NCI-H345 treated with DMSO at 0.1 percent for 48 hours (cell line): ENCODE measurements at regions not wholly inside any gene's neighbourhood (a gene's known extent, or its start where the extent isn't known, plus 50 kb on each side); places are given as distances from the start of the nearest gene placed in this dataset.

Experiments
- DNase-seq: peaks from one replicate; lab custom pipeline; 2025; ENCODE audit not compliant: unreplicated experiment; lab: John Stamatoyannopoulos, UW

DNA sequence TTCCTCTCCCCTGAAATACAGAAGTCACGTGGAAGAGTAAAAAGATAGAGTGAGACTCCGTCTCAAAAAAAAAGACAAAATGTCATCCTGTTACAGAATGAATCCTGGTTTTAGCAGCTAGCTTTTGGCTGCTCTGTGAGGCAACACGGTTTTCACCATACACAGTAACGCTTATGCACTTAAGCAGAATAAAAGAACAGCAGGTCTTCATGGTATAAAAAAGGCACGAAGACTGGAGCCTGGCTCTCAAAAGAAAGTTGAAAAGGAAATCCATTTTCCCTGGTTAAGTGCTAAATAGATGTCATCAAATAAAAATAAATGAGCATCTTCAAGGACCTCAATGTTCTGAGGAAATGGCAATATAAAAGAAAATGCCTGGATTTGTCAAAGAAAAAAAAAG, 444.1 kb downstream of the IPO8 start:
- DNase-seq = no peak

DNA sequence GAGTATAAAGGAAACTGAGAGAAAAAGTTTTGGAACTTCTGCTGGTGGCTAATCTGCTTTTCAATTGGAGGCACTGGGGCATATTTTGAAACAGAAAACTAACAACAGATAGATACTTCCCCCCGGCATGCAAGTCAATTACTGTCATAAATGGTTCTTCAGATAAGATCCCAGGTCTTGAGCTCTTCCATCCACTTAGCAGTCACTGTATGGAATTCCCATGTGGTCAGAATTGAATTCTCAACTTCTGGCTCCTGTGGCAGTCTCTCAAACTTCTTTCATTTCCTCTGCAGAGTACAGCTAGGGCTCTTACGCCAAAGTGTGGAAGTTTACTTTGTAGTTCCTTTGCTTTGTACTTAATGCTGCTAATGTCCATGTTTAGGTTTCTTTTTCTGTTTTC, 452.2 kb downstream of the IPO8 start:
- no peak for DNase-seq

DNA sequence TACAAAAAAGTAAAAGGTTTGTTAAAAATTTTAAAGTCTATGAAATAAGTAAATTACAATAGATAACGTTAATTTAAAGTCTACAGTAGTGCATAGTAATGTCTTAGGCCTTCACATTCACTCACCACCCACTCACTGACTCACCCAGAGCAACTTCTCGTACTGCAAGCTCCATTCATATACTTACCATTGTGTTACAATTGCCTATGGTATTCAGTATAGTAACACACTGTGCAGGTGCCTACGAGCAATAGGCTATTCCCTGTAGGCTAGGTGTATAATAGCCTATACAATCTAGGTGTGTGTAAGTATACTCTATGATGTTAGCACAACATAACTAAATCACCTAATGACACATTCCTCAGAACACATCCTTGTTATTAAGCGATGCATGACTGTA, 435.3 kb upstream of the TMTC1 start:
- no peak for DNase-seq

DNA sequence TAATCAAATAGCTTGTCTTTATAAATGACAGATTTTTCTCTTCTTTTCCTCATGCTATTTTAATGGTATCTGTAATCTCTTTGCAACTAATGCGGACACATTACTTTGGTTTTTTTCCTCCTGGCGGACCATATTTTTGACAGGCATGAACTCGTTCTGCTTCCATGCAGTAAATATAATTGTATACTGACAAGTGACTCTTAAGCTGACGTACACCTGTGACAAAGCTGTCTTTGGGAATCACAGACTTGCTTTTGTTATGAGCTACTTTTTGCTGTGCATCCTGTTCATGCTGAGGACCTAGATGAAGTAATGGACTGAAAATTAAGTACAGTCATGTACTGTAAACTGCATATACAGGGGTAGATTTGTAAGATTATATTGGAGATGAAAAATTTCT, 434.3 kb upstream of the TMTC1 start:
- no peak for DNase-seq

DNA sequence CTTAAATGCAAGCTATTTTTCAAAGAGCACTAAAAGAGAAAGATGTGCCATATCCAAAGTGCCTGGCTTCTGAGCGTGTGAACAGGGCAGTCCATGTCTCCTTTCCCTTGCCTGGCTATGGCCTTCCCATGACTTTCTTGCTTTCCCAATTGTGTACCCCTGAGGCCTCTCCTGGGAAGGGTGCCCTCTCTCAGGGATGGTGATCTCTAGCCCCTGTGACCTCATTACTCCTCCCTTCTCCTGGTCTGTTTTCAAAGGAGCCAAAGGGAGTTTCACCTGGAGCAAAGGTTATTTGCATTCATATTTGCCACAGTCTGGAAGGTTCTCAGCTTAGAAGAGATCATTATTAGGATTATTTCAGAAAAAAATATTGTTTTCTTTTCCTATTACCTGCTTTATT, 429.4 kb upstream of the TMTC1 start:
- DNase-seq = no peak

DNA sequence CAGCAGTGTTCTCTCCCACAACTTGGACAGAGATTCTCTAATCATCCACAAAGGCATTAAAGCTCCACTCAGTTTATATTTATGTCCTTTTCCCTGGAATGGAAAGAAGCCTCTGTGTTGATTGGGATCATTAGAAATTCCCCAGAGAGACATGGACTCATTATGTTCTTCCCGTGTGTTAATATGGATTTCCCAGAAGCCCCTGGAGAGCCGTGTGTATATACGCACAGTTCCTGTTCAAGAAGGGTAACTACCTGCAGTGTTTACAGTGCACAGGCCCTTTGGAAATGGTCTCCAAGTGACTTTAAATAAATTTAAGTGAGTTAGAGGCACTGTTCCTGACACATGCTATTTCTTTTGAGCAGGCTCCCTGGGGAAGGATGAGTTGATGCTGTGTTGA, 428.0 kb upstream of the TMTC1 start:
- no peak for DNase-seq

DNA sequence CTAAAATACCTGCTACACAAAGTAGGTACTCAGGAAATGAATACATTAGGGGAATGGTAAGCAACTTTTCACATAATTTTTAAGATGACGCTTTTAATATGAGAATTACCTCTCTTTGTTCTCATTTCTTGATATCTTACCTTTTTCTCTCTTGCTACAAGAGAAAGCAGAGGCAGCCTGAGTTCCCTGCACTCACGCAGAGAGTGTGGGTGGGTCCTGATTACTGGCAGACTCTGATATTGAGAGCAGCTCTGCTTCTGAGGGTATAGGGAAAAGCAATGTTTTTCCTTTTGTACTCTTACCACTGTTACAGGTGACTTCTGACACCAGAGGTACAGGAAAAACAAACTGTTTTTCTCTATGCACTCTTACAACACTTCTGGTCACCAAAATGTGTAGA, 420.2 kb upstream of the TMTC1 start:
- DNase-seq = no peak

DNA sequence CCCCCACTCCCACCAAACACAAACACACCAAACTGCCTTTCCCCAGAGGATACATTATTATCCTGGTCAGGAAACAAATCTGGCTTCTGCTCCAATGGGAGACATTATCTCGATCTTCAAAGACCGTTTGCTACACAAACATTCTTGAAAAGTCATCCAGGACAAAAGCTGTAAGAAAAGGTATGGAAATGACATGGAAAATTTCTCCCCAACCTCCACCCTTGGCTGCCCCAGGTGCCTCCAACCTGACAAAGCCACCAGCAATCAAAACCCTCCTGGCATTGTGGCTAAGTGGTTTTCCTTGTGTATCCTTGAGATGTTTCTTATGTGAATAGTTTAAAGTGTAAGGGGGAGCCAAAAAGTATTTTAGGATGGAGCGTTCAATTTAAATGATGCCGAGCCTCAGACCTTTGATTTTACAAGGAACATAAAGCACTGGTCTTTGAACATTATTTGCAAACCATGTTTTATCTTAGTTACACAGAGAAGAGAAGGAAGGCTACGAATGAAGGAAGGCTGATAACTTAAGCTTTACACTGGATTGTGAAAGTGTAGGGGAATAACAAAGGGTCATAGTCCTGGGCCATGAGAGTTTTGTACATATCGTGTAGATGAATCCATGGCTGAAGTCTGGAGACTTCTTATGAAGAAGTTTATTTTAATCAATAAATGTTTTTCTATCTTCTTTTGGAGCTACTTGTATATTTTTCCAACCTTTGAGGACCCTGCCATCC, 418.9 kb upstream of the TMTC1 start:
- DNase-seq = no peak

DNA sequence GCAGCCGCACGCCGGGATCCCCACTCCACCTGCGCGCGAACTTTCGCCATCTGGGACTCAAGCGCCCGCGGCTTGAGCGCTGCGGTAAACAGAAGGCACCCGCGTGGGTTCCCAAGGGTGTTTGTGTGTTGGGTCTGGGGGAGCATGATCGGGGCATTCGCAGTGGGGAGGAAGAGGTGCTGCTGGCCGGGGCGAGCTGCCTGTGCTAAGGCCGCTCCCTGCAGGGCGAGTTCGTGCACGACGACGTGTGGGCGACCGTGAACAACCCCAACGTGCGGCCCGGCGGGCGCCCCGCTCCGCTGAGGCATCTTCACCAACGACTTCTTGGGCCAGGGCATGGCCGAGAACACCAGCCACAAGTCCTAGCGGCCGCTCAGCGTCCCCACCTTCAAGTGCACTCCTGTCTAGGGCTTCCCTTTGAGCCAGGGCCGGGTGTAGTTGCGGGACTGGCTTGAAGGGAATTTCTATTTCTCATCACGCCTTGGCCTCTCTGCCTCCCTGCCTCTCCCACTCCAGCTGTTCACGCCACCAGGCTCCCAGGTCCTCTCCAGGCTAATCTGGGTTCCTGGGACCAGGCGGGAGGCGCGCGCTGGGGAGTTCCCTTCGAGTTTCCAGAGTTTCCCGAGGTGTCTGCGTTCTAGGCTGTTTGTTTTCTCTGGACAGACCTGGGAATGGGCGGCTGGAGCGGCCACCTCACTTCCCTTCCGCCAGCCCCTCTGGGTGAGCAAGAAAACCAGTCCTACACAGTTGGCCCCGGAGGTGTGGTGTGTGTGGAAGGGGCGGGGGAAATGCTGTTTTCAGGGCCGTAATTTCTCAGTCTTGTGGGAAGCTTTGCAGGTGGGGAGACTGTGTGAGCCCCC, 417.8 kb upstream of the TMTC1 start:
- no peak for DNase-seq

DNA sequence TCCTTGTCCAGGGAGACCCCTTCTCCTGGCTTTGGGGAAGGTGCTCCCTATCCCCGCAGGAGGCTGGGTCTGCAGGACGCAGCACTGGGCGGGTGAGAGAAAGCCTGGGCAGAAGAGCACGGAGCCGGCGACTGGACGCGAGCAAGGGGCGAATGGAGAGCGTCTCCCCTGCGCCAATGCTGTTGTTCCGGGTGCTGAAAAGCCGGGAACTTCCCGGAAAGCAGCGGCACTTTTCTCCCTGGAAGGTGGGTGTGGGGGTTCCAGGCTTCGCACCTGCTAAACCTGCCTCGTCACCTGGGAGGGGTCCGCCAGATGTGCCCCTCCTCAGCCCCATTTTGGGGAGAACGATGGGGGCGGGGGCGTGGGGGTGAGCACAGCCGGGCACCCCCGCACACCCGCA, 417.1 kb upstream of the TMTC1 start:
- DNase-seq = no peak

DNA sequence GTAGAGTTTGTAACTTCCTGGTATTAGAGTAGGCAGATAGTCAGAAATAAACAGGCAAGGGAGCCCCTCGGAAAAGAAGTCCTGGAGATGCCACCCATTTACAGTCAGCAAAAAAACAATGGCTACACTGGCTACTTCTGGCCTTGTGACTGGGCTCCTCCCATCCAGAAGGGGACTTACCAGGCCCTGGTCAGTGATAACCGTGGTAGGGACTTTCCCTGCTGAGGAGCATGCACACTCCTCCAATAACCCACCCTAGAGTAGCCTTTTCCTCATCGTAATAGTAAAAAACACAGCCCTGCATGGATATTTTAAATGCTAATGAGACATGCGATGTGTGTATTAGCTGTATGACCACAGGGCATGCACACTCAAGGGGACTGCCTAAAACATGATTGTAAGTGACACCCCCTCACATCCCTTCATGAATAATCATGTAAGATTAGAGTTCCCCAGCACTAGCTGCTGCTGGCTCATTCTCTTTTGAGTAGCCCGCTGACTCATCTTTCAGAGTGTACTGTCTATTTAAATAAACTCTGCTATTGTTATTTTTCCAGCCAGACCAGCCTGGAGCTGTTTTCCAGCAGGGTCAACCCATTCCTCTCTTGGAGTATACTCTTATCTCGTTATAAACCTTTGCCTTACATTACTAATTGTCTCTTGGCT, 413.8 kb upstream of the TMTC1 start:
- no peak for DNase-seq

DNA sequence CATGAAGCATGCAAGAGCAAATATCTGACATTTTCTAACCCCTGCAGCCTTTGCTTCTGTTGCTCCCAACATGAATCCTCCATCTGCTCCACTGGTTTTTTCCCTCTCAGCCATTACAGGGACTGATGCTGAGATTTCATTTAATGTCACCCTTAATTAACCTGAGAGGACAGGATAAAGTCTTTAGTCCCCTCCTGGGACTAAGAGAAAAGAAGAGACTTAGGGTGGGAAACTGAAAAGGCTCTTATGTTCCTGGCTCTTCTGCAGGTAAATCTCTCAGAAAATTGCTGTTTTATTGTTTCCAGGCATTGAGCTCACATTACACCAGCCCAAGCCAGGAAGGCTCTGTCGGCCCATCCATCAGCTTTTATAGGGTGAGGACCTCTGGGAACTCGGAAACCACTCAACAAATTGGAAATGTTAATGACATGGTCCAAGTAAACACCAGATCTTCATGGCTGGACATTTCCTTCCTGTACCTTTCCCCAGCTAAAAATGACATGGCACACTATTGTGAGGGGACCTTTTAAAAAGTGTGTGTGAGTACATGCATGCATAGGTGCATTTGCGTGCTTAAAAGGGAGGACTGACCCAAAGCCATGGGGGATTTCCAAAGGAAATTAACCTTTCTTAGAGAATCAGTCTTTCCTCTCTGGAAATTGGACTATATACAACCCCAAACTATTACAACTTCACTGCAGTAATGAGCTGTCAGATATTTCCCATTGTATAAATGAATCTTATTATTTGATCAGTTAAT, 408.1 kb upstream of the TMTC1 start:
- DNase-seq = no peak

DNA sequence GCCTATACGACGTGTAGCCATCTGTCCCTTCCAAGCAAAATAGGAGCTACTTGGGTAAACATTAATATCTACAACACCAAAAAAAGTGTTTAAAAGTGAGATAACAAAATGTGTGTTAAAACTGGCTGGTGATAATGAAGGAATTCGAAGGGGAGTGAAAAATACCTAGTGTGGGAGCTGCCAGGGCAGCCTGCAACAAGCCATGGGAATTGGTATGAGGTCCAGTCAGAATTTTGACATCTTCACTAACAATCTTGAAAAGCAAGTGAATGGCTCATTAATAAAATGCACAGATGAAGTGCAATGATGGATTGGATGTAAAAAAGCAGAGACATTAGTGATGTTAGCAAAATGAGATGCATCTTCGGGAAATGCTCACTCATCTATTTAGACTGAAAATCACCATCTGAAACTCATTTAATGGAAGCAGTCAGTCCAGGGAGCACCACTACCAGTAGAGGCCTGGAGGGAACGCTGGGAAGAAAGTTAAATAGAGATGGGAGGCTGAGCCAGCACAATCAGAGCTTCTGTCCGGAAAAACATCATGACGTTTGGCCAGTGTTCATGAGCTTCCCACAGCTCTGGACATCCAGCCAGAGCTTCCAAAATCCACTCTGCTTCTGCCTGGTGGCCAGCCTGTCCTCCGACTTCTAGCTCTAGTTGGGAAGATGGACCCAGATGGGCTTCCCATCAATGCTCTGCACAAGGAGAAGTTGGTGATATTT, 405.0 kb upstream of the TMTC1 start:
- no peak for DNase-seq

DNA sequence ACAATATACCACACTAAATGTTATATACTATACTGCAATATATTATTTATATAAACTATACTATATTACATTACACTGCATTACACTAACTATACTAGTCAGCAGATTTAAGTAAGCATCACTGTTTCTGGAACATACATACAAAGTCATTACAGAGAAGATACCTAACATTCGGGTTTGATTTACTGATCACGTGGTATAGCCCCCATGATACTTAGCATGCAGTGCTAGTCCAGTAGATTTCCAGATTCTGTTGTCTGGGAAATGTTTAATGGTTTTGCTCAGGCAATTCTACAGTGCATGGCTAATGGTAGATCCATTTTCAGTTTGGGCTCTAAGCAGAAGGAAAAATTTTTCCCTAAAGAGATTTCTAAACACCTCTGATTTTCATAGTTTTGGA, 403.7 kb upstream of the TMTC1 start:
- DNase-seq = no peak

DNA sequence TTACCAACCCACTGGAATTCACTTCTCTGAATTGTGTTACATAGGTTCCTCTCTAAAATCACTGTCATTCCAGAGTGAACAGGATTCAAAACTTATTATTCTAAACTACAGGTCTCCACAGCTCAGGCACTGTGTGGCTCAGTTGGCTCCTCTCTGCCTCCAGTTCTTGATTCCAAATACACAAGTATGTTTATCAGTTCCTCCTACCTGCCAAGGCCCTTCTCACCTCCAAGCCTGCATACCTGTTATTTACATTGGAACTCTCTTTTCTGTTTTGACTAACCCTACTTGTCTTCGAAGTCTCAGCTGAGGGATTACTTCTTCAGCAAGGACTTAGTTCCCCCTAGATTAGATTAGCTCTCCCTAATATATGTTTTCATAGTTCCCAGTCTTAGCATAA, 397.6 kb upstream of the TMTC1 start:
- no peak for DNase-seq

DNA sequence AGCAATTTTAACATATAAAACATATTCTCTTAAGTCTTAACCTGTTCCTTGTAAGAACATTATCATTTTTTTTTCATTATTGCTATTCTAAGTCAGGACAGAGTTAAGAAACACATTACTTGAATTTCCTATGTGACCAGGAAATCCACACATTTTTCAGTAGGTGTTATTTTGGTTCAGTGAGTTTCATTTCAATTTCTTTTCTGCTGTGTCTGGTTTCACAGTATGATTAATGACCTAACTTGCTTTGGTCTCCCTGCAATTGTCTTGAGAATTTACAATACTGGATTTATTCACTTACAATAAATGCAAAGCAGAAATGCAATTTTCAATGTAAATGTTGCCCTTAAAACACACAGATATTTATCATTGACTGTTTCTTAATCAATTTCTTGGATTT, 396.9 kb upstream of the TMTC1 start:
- no peak for DNase-seq

DNA sequence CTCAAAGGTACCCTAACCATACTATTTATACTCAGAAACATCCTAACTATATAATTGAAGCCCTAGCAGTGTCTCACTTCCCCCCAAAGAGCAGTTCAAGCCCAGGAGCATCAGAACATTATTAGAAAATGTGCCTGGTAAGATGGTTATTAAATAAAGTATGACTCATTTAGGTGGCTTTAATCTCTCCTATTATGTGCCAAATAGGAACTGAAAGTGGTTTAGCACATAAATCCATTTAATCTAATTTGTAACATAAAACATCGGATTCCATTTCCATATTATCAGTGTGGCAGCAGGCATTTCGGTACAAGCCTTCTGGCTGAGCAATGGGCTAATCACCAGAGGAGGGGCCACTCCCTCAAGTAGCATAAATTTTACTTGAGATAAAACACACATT, 395.2 kb upstream of the TMTC1 start:
- no peak for DNase-seq

DNA sequence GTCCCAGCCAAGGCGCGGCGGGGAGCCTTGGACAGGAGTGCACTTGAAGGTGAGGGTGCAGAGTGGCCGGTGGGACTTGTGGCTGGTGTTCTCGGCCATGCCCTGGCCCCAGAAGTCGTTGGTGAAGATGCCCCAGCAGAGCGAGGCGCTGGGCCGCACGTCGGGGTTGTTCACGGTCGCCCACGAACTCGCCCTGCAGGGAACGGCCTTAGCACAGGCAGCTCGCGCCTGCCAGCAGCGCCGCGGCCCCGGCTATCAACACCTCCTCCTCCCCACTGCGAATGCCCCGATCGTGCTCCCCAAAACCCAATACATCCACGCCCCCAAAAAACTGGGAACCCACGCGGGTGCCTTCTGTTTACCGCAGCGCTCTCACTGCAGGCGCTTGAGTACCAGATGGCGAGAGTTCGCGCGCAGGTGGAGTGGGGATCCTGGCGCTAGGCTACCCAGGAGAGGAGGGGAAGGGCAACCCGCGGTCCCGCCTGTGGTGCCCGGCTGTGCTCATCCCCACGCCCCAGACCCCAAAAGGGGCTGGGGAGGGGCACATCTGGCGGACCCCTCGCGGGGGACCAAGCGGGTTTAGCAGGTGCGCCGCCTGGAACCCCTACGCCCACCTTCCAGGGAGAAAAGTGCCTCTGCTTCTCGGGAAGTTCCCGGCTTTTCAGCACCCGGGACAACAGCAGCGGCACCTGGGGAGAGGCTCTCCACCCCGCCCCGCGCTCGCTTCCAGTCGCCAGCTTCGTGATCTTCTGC, 386.3 kb upstream of the TMTC1 start:
- DNase-seq = no peak

DNA sequence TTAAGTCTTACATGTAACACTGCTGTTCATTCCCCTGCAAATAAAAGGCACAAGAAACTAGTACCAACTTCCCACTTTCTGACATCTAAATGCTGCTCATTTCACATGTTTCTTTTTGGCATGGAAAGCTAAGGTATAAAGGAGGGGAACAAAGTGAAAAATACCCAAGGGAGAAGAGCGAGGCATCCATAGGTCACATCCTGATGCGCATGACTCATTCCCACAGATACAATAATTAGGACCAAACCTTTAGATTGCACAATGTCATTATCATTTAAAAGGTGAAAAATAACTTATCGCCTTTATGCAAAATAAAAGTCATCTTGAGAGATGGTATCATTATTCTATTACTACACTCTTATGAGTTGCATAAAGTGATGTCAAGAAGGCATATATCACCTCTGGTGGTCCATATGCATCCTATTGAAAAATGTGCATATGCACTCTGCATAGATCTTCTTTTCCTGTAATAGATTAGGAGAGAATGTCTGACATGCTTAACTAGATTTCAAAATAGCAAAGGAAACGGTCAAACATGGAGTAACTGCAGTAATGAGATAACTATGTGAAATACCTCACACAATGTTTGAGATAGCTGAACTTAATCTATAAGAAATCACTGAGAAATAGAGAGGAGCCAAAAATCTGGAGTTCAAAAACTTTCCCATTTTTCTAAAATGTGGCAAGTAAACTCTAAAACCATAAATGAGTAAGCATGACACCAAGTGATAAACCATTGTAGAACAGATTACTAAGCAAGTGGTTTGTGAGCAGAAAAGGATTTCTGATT, 382.5 kb upstream of the TMTC1 start:
- DNase-seq = no peak
